22Rv1 (cell line): ENCODE measurements at regions not wholly inside any gene's neighbourhood (a gene's known extent, or its start where the extent isn't known, plus 50 kb on each side); places are given as distances from the start of the nearest gene placed in this dataset.

Experiments
- H3K27ac ChIP-seq: fragments of 450-650 bp; 2 replicates; pipeline ENCODE4 v1.5.1; 2017
- ZFX ChIP-seq: fragments of 450-650 bp; IDR thresholded peaks from 2 replicates; pipeline ENCODE4 v1.6.1; 2017; ENCODE audit warnings: antibody characterized with exemption, borderline replicate concordance
- TF ChIP-seq, protein P1 (sequence below): fragments of 450-650 bp; IDR thresholded peaks from 2 replicates; pipeline ENCODE4 v1.5.1; 2017; ENCODE audit warnings: mild to moderate bottlenecking

DNA sequence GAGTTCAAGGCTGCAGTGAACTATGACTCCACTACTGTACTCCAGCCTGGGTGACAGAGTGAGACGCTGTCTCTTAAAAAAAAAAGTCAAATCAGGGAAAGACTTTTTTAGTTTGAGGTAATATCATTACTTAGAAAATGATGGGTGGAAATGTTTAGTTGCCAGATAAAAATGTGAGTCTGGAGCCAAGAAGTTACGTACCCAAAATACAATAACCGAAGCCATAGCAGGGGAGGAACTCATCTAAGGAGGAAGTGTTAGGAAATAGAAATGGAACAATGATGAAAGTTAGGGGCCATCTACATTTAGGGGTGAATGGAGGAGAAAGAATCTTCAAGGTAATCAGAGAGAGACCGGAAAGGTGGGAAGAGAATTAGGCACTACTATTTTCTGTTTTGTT is 98.8 kb downstream of the DACT1 start:
- H3K27ac ChIP-seq = no peak overlapping the region
- TF ChIP-seq, protein P1, sequence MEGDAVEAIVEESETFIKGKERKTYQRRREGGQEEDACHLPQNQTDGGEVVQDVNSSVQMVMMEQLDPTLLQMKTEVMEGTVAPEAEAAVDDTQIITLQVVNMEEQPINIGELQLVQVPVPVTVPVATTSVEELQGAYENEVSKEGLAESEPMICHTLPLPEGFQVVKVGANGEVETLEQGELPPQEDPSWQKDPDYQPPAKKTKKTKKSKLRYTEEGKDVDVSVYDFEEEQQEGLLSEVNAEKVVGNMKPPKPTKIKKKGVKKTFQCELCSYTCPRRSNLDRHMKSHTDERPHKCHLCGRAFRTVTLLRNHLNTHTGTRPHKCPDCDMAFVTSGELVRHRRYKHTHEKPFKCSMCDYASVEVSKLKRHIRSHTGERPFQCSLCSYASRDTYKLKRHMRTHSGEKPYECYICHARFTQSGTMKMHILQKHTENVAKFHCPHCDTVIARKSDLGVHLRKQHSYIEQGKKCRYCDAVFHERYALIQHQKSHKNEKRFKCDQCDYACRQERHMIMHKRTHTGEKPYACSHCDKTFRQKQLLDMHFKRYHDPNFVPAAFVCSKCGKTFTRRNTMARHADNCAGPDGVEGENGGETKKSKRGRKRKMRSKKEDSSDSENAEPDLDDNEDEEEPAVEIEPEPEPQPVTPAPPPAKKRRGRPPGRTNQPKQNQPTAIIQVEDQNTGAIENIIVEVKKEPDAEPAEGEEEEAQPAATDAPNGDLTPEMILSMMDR = no peak
- TF ChIP-seq ZFX = no peak

DNA sequence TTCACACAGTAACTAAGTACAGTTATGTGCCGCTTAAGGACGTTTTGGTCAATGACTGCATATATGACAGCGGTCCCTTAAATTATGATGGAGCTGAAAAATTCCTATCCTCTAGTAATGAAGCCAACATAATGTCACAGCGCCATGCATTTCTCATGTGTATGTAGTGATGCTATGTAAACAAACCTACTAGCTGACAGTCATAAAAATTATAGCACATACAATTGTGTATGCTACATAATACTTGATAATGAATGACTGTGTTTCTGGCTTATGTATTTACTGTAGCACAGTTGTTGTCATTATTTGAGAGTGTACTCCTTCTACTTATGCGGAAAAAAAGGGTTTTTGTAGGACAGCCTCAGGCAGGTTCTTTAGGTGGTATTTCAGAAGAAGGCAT is 99.7 kb downstream of the DACT1 start:
- no peak for TF ChIP-seq ZFX
- TF ChIP-seq, protein P1 = no peak
- no peak overlapping the region for H3K27ac ChIP-seq

DNA sequence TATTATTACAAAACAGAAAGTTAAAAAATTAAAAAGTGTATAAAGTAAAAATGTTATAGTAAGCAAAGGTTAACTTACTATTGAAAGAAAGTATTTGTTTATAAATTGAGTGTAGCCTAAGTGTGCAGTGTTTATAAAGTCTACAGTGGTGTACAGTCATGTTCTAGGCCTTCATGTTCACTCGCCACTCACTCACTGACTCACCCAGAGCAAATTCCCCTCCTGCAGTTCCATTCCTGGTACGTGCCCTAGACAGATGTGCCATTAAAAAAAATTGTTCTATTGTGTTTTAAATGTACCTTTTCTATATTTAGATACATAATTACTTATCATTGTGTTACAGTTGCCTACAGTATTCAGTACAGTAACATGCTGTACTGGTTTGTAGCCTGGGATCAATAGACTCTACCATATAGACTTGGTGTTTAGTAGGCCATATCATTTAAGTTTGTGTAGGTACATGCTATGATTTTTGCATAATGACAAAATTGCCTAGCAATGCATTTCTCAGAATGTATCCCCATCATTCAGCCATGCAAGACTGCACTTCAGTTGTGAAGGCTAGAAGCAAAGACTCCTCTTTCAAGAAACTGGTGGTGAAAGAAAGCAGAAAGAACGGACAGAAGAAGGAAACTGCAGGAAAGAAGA is 100.6 kb downstream of the DACT1 start:
- no peak overlapping the region for H3K27ac ChIP-seq
- TF ChIP-seq, protein P1 = no peak
- TF ChIP-seq ZFX = no peak

DNA sequence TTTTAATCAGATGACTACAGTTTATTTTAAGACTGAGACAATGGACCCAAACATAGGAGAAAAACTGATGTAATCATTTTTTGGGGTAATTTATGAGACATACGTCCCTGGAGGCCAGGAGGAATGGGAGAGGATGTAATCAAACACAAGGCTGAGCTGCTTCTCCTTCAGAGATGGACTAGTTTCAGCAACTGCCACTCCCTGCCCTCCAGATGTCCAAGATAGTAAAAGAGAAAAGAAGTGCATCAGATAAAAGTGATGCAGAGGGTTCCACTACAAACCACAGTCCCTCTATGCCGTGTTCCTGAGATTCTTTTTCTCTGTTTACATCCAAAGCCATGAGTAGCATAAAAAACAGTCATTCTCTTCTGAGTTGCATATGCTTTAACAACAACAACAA is 101.1 kb downstream of the DACT1 start:
- no peak overlapping the region for H3K27ac ChIP-seq
- TF ChIP-seq, protein P1 = no peak

DNA sequence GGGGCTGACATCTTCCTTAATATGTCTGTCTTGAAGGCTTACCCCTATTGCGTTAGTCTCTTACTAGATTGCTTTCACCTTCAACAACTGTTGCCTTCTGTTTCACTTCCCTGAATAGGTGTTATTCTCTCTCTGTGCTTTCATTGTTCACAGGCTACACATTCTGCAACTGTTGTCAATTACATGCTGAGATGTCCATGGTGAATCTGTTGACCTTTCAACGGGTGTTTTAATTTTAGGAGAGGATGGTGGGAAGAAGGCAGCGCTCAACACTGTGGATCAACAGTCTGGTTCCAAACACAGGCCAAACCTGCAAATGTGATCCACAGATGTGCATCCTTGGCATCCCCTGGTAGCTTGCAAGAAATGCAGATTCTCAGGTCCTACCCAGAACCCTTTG is 101.9 kb downstream of the DACT1 start:
- H3K27ac ChIP-seq = no peak overlapping the region
- no peak for TF ChIP-seq ZFX
- TF ChIP-seq, protein P1 = no peak

DNA sequence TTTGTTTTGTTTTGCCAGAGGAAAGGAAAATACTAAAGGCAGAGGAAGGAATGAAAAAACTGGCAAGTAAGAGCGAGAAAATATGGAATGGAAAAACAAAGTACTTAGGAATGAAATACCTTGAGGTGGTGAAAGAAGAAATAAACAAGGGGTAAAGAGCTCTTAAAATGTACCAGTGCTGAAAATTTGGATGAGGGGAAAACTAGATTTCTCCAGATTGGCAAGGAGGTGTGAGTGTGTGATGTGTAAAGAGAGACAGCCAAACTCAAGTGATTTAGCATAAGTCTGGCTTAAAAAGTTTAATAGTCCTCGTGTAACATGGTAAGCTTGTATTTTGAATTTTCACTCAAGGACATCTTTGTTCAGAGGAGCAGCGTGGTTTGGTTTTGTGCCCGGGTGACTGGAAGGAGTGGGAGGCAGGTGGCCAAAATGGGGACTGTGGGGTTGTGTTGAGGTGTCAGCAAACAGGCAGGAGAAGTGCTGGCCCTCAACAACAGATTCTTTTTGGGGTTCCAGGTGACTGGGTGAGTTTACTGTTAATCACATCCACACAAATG is 102.7 kb downstream of the DACT1 start:
- no peak overlapping the region for H3K27ac ChIP-seq
- no peak for TF ChIP-seq ZFX
- TF ChIP-seq, protein P1 = no peak

DNA sequence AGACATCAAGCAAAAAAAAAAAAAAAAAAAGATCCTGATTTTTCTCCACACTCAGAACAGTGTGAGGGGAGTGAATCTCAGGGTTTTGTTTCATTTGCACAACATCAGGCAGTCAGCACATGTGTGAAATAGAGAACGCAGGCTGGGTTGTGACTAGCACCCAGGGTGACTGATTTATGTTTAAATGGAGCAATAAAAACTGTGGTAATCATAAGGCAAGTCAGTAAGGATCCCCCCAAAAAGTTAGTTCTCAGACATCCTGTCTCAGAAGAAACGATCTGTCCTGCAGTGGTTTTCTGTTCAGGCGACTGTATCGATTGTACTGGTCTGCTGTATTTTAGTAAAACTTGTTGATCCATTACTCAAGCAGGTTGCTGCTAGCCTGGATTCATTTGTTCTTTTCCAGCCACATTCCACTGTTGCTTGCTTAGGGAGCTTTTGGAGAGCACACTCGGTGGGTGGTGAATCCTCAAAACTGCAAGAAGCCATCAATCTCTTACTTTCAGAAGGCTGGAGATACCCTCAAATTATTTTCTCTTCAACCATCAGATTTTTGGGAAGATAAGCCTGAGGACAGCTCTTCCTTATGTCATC is 107.1 kb downstream of the DACT1 start:
- no peak for TF ChIP-seq ZFX
- TF ChIP-seq, protein P1 = no peak
- H3K27ac ChIP-seq = no peak overlapping the region
